Right atrium auricular region (tissue), 2 donors: ENCODE measurements at regions not wholly inside any gene's neighbourhood (a gene's known extent, or its start where the extent isn't known, plus 50 kb on each side); places are given as distances from the start of the nearest gene placed in this dataset.

Experiments
- DNase-seq: peaks from one replicate; pipeline ENCODE4 v3.0.0-alpha.2; 2019; ENCODE audit warnings: low spot score
- H3K27ac ChIP-seq, 2 donors: fragments of 200-600 bp; sonication (generic); 1 replicate in 1 of 2; 2 replicates in 1 of 2; pipeline ENCODE4 v1.5.1; 2016 to 2019
- H3K27me3 ChIP-seq, 2 donors: fragments of 200-600 bp; sonication (generic); one replicate each; pipeline versions ENCODE4 v1.5.1 to v1.6.0; 2017 to 2019
- H3K36me3 ChIP-seq: fragments of 200-600 bp; sonication (generic); one replicate; pipeline ENCODE4 v1.5.1; 2016
- H3K4me1 ChIP-seq, 2 donors: fragments of 200-600 bp; sonication (generic); one replicate each; pipeline versions ENCODE4 v1.5.1 to v1.6.0; 2017 to 2019
- H3K4me3 ChIP-seq, 2 donors: fragments of 200-600 bp; sonication (generic); 1 replicate in 1 of 2; 2 replicates in 1 of 2; pipeline ENCODE4 v1.5.1; 2017 to 2019; ENCODE audit warnings: mild to moderate bottlenecking in 1 of 2, moderate library complexity in 1 of 2
- H3K9me3 ChIP-seq, 2 donors: fragments of 200-600 bp; sonication (generic); one replicate each; pipeline ENCODE4 v1.5.1; 2019
- TF ChIP-seq, protein P1 (sequence below), 2 donors: fragments of 200-600 bp; sonication (generic); IDR thresholded peaks; one replicate each; pipeline ENCODE4 v1.5.1; 2019; ENCODE audit warnings: antibody characterized with exemption in 2 of 2

DNA sequence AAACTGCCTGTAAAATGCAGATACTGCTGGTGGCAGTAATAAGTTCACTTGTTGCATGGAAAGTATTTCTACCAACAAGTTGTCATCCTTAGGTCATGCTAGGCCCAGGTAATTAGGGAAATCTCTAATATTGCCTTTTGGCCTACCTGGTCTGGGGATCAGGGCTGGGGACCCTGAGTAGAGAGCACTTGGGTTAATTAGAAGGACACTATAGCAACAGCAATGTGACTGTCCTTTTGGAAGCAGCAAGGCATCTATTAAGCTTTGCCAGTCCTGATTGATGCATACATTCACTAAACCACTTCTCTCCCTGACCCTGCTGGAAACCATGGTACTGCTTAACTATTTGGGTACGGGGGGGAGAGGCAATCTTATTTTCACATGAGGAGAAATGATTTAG lies 86.5 kb upstream of the GNAZ start:
- Histone ChIP-seq H3K36me3 (no peaks in the 10 kb centered on the region), H3K4me1 (no peaks in the 10 kb centered on the region), H3K27me3 (no peaks in the 10 kb centered on the region), H3K9me3 (peaks cover 5 to 22% of the 10 kb centered on the region in 2 donors), H3K27ac (no peak overlapping the region), H3K4me3 (no peak overlapping the region)
- DNase-seq = no peak
- TF ChIP-seq, protein P1, sequence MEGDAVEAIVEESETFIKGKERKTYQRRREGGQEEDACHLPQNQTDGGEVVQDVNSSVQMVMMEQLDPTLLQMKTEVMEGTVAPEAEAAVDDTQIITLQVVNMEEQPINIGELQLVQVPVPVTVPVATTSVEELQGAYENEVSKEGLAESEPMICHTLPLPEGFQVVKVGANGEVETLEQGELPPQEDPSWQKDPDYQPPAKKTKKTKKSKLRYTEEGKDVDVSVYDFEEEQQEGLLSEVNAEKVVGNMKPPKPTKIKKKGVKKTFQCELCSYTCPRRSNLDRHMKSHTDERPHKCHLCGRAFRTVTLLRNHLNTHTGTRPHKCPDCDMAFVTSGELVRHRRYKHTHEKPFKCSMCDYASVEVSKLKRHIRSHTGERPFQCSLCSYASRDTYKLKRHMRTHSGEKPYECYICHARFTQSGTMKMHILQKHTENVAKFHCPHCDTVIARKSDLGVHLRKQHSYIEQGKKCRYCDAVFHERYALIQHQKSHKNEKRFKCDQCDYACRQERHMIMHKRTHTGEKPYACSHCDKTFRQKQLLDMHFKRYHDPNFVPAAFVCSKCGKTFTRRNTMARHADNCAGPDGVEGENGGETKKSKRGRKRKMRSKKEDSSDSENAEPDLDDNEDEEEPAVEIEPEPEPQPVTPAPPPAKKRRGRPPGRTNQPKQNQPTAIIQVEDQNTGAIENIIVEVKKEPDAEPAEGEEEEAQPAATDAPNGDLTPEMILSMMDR (IDR thresholded peaks at IDR 0.05) = no peak

DNA sequence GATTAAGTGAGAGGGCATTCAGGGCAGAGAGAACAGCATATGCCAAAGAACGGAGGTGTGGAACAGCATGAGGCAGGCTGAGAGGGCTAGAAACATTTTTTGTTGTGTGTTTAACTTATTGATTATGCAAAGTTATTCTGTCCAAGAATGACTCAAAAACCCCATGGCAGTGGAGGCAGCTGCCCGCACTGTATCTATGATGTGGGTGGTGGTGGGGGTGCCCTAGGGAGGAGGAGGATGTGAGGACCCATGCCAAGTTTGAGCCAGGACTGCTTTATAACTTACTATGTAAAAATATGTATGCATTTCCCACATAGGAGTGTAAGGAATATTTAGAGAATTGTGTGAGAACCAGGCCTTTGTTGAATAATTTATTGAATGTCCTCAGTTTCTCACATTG lies 85.4 kb upstream of the GNAZ start:
- Histone ChIP-seq H3K4me1 (no peaks in the 10 kb centered on the region), H3K27me3 (no peaks in the 10 kb centered on the region), H3K4me3 (no peak overlapping the region), H3K36me3 (no peaks in the 10 kb centered on the region), H3K27ac (no peak overlapping the region), H3K9me3 (peaks cover under 1 to 10% of the 10 kb centered on the region in 2 donors)
- TF ChIP-seq, protein P1 (IDR thresholded peaks at IDR 0.05) = no peak
- no peak for DNase-seq

DNA sequence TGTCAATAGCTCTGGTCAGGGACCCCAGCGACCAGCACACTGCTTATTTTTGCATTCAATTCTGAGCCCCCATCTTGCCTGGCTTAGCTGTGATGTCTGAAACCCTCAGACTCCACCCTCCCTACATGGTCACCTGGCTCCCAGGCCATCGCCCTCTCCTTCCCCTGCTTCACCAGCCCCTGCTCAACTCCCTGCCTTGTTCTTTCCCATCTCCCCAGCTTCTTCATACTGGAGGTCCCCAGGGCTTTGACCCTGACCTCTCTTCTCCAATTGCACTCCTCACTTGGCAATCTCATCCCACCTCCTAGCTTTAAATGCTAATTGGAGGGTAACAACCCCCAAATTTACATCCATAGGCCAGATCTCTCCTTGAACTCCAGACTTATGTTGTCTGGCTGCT lies 84.3 kb upstream of the GNAZ start:
- Histone ChIP-seq H3K4me1 (no peaks in the 10 kb centered on the region), H3K9me3 (peaks cover 0 to under 1% of the 10 kb centered on the region in 2 donors), H3K27ac (no peak overlapping the region), H3K36me3 (no peaks in the 10 kb centered on the region), H3K27me3 (no peaks in the 10 kb centered on the region), H3K4me3 (no peak overlapping the region)
- DNase-seq = no peak
- TF ChIP-seq, protein P1 (IDR thresholded peaks at IDR 0.05) = no peak

DNA sequence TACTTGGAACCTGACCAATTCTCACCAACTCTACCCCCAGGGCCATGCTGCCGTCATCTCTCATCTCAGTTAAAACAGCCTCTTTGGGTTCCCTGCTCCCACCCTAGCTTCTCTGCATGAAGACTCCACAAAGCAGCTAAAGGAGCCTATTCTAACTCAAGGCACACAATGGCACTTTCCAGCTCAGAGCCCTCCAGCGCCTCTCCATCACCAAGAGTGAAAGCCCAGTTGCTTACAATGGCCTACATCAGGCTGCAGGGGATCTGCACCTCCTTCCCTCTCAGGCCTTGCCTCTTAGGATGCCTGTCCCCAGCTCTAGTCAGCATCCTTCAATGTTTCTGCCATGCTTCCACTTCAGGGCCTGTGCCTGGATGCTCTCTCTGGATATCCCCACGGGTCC lies 83.7 kb upstream of the GNAZ start:
- Histone ChIP-seq H3K9me3 (no peaks in the 10 kb centered on the region), H3K27me3 (no peaks in the 10 kb centered on the region)
- TF ChIP-seq, protein P1 (IDR thresholded peaks at IDR 0.05) = no peak

DNA sequence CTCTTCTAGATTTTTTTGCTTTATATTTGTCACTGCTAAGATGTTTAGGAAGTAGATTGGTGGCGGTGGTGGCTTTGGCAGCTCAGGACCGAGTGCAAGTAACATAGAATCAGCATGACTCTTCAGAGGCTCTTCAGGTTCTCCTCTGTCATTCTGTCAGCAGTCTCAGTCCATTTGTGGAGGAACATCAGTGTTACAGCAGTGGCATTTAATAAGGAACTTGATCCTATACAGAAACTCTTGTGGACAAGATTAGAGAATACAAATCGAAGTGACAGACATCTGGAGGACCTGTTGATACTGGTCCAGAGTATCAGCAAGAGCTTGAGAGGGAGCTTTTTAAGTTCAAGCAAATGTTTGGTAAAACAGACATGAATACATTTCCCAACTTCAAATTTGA lies 82.2 kb upstream of the GNAZ start:
- no peak overlapping the region for H3K4me3 ChIP-seq
- no peak for DNase-seq
- H3K27me3 ChIP-seq = no peaks in the 10 kb centered on the region
- H3K4me1 ChIP-seq = no peaks in the 10 kb centered on the region
- H3K9me3 ChIP-seq = no peaks in the 10 kb centered on the region
- no peaks in the 10 kb centered on the region for H3K36me3 ChIP-seq
- TF ChIP-seq, protein P1 (IDR thresholded peaks at IDR 0.05) = no peak
- H3K27ac ChIP-seq = no peak overlapping the region

More for the DNA sequence above, 83.7 kb upstream of the GNAZ start:
- Histone ChIP-seq H3K4me3 (no peak overlapping the region), H3K27ac (no peak overlapping the region), H3K36me3 (no peaks in the 10 kb centered on the region), H3K4me1 (no peaks in the 10 kb centered on the region)
- no peak for DNase-seq

DNA sequence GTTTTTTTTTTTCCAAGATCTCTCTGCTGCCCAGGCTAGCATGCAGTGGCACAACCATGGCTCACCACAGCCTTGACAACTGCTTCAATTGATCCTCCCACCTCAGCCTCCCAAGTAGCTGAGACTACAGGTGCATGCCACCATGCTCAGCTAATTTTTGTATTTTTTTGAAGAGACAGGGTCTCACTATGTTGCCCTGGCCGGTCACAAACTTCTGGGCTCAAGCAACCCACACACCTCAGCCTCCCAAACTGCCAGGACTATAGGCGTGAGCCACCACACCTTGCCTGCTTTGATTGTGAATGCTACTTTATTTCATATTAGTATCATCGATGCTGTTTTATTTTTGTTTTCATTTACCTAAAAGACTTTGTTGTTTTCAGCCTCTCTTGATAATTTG lies 81.5 kb upstream of the GNAZ start:
- H3K4me1 ChIP-seq = no peaks in the 10 kb centered on the region

More for the DNA sequence above, 81.5 kb upstream of the GNAZ start:
- H3K36me3 ChIP-seq = no peaks in the 10 kb centered on the region
- H3K27me3 ChIP-seq = no peaks in the 10 kb centered on the region
- H3K27ac ChIP-seq = no peak overlapping the region
- no peak for DNase-seq
- no peaks in the 10 kb centered on the region for H3K9me3 ChIP-seq
- TF ChIP-seq, protein P1 (IDR thresholded peaks at IDR 0.05) = no peak
- no peak overlapping the region for H3K4me3 ChIP-seq
